ENCODE measurements at regions not wholly inside any gene's neighbourhood (a gene's known extent, or its start where the extent isn't known, plus 50 kb on each side); places are given as distances from the start of the nearest gene placed in this dataset.

DNA sequence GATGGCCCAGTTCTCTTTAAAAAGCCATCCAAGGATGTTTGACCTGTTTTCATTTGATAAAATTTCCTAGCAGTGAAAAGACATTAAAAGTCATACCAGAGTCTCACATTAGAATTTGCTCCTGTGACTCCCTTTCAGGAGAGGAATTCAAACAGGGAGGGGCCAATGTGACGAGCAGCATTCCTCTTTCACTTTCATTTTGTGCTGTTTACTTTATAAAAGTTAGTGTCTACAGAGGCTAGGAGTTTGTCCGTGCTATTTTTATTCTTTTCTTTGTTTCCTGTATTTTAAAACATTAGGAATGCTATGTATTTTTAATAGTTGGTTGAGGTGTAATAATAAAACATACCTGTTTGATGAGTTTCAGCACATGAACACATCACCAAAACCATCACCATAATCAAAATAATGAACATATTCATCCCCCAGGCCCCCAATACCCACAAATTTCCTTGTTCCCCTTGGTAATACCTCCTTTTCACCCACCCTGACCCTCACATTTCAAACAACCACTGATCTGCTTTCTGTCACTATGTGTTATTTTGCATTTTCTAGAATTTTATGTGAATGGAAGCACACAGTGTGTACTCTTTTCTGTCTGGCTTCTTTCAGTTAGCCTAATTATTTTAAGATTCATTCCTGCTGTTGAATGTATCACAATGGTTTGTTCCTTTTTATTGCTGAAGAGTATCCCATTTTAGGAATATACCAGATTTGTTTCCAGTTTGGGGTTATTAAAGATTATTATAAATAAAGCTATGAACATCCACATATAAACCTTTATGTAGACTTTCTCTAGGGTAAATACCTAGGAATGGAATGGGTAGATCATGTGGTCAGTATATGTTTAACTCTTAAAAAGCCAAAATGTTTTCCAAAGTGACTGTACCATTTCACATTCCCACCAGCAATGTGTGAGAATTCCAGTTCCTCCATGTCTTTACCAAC, 129.5 kb downstream of the TENT5C start:
- TF ChIP-seq, protein P1, sequence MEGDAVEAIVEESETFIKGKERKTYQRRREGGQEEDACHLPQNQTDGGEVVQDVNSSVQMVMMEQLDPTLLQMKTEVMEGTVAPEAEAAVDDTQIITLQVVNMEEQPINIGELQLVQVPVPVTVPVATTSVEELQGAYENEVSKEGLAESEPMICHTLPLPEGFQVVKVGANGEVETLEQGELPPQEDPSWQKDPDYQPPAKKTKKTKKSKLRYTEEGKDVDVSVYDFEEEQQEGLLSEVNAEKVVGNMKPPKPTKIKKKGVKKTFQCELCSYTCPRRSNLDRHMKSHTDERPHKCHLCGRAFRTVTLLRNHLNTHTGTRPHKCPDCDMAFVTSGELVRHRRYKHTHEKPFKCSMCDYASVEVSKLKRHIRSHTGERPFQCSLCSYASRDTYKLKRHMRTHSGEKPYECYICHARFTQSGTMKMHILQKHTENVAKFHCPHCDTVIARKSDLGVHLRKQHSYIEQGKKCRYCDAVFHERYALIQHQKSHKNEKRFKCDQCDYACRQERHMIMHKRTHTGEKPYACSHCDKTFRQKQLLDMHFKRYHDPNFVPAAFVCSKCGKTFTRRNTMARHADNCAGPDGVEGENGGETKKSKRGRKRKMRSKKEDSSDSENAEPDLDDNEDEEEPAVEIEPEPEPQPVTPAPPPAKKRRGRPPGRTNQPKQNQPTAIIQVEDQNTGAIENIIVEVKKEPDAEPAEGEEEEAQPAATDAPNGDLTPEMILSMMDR (IDR thresholded peaks at IDR 0.05) = no peak
- TF ChIP-seq EP300 (IDR thresholded peaks at IDR 0.05) (no peak), POLR2A (IDR thresholded peaks at IDR 0.05) (no peak)
